Tibial artery (tissue), 4 donors: ENCODE measurements at regions not wholly inside any gene's neighbourhood (a gene's known extent, or its start where the extent isn't known, plus 50 kb on each side); places are given as distances from the start of the nearest gene placed in this dataset.
A peak's percentile ranks its signal among the peaks of the same experiment; 100 is the strongest.

Experiments used
- DNase-seq, 2 donors: peaks; one replicate each; pipeline ENCODE4 v3.0.0-alpha.2; 2019
- H3K27ac ChIP-seq, 2 donors: fragments of 200-600 bp; sonication (generic) in 1 of 2; 1 replicate in 1 of 2; 2 replicates in 1 of 2; pipeline ENCODE4 v1.5.1; 2018 to 2019; ENCODE audit warnings: mild to moderate bottlenecking in 1 of 2
- H3K27me3 ChIP-seq, 2 donors: fragments of 200-600 bp; sonication (generic) in 1 of 2; one replicate each; pipeline versions ENCODE4 v1.5.1 to v1.6.0; 2016 to 2019
- H3K36me3 ChIP-seq, 3 donors: fragments of 200-600 bp; sonication (generic) in 2 of 3; one replicate each; pipeline ENCODE4 v1.5.1; 2016 to 2019; ENCODE audit warnings: mild to moderate bottlenecking in 2 of 3
- H3K4me1 ChIP-seq, 4 donors: fragments of 200-600 bp; sonication (generic) in 2 of 4; 1 replicate in 3 of 4; 2 replicates in 1 of 4; pipeline ENCODE4 v1.5.1; 2016 to 2019
- H3K4me3 ChIP-seq, 2 donors: fragments of 200-600 bp; sonication (generic) in 1 of 2; 1 replicate in 1 of 2; 2 replicates in 1 of 2; pipeline ENCODE4 v1.5.1; 2018 to 2019; ENCODE audit warnings: mild to moderate bottlenecking in 2 of 2
- H3K9me3 ChIP-seq, 3 donors: fragments of 200-600 bp; sonication (generic) in 1 of 3; one replicate each; pipeline ENCODE4 v1.5.1; 2016 to 2019
- CTCF ChIP-seq, 2 experiments: fragments of 200-600 bp in 1 of 2; fragments of 450-650 bp in 1 of 2; IDR thresholded peaks; one replicate each; pipeline ENCODE4 v1.5.1; 2017 to 2019; ENCODE audit warnings: antibody characterized with exemption in 2 of 2, mild to moderate bottlenecking in 1 of 2, moderate library complexity in 1 of 2
- intact Hi-C: fragments of 100-400 bp; cut with DNase I; formaldehyde crosslinking; loops from one replicate; pipeline ENCODE4 v1.15.0; 2023; ENCODE audit warnings: low total_unique reads

- Histone ChIP-seq H3K9me3 (no peaks in the 10 kb centered on the region), H3K4me1 (no peaks in the 10 kb centered on the region), H3K27ac (no peak overlapping the region), H3K36me3 (no peaks in the 10 kb centered on the region), H3K27me3 (peaks cover 0 to under 1% of the 10 kb centered on the region in 2 donors), H3K4me3 (no peak overlapping the region)
- DNase-seq: no peak
- no peak for TF ChIP-seq CTCF (IDR thresholded peaks at IDR 0.05)
- intact Hi-C loops: no loop called here
Measured at GRCh38 chr11:33549483-33549882, 151.1 kb downstream of the C11orf91 start.

GRCh38 chr11:33545931-33546330 is 154.7 kb downstream of the C11orf91 start:
- H3K27ac ChIP-seq: no peak overlapping the region
- no peaks in the 10 kb centered on the region for H3K9me3 ChIP-seq
- TF ChIP-seq CTCF (IDR thresholded peaks at IDR 0.05): no peak
- intact Hi-C loops: no loop called here
- DNase-seq: no peak
- H3K4me1 ChIP-seq: no peaks in the 10 kb centered on the region
- no peaks in the 10 kb centered on the region for H3K27me3 ChIP-seq
- H3K36me3 ChIP-seq: no peaks in the 10 kb centered on the region
- no peak overlapping the region for H3K4me3 ChIP-seq

- DNase-seq: no peak
- H3K27me3 ChIP-seq: no peaks in the 10 kb centered on the region
- intact Hi-C loops: no loop called here
Measured at GRCh38 chr11:33544593-33545373, 155.8 kb downstream of the C11orf91 start.

GRCh38 chr11:33543823-33544222 is 156.8 kb downstream of the C11orf91 start:
- DNase-seq: no peak
- Histone ChIP-seq H3K4me1 (no peaks in the 10 kb centered on the region), H3K9me3 (no peaks in the 10 kb centered on the region), H3K36me3 (no peaks in the 10 kb centered on the region), H3K4me3 (no peak overlapping the region), H3K27ac (no peak overlapping the region), H3K27me3 (no peaks in the 10 kb centered on the region)
- TF ChIP-seq CTCF (IDR thresholded peaks at IDR 0.05): no peak
- intact Hi-C loops: no loop called here

More at GRCh38 chr11:33544593-33545373, 155.8 kb downstream of the C11orf91 start:
- H3K9me3 ChIP-seq: no peaks in the 10 kb centered on the region
- H3K4me1 ChIP-seq: no peaks in the 10 kb centered on the region
- H3K27ac ChIP-seq: no peak overlapping the region
- H3K36me3 ChIP-seq: no peaks in the 10 kb centered on the region
- H3K4me3 ChIP-seq: no peak overlapping the region
- TF ChIP-seq CTCF (IDR thresholded peaks at IDR 0.05): no peak

DNA sequence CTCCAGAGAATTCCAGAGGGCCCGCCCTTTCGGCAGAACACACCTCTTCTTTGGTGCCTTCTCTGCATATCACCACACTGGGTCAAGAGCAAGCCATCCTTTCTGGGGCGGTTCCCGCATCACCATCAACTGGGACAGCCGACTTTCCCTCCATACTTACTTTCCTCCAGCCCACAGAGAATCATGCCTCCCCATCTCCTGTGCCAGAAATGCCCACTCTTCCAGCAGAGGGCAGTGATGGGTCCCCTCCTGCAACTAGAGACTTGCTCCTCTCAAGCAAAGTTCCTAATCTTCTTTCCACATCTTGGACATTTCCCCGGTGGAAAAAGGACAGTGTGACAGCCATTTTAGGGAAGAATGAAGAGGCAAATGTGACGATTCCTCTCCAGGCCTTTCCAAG is 157.7 kb downstream of the C11orf91 start:
- H3K36me3 ChIP-seq: no peaks in the 10 kb centered on the region
- no peaks in the 10 kb centered on the region for H3K27me3 ChIP-seq
- H3K9me3 ChIP-seq: no peaks in the 10 kb centered on the region
- DNase-seq: peak in 1 of 2 donors; percentile 28
- H3K4me1 ChIP-seq: no peaks in the 10 kb centered on the region
- H3K4me3 ChIP-seq: no peak overlapping the region
- H3K27ac ChIP-seq: no peak overlapping the region
- TF ChIP-seq CTCF (IDR thresholded peaks at IDR 0.05): peak; percentile 29 to 31
- intact Hi-C loops: no loop called here
